ENCODE measurements at regions not wholly inside any gene's neighbourhood (a gene's known extent, or its start where the extent isn't known, plus 50 kb on each side); places are given as distances from the start of the nearest gene placed in this dataset.

DNA sequence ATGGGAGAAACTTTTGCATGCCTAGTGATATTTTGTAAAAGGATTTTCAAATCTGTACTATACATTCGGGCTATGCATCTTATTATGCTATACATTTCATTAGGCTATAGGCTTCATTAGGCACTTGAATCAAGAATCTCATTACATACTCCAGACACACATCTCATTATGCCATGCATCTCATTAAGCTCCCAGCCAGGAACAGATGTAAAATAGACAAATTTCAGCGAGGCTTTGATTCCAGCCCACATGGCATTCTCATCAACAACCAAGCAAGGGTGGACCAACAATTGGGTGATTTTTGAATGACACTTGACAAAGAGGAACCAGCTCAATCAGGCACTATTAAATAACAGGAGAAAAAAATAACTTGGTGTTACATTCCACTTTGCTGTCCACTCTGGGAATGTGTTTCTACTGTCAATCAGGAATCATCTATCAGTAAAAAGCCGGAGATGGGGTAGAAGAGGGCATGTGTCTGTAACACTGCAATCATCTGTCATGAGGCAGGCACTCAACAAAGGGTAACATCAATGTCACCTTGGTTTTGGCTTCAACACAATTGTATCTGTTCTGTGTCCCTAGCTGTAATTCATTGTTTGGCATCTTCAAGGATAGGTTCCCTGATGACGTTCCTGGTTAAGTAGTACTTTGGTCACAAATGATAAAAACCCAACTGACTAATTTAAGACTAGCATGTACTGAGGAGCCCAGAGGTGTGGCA, 498.6 kb downstream of the EPHA4 start:
- TF ChIP-seq POLR2A (IDR thresholded peaks at IDR 0.05) (no peak), POLR2AphosphoS5 (IDR thresholded peaks at IDR 0.05) (no peak)
- TF ChIP-seq, protein P1, sequence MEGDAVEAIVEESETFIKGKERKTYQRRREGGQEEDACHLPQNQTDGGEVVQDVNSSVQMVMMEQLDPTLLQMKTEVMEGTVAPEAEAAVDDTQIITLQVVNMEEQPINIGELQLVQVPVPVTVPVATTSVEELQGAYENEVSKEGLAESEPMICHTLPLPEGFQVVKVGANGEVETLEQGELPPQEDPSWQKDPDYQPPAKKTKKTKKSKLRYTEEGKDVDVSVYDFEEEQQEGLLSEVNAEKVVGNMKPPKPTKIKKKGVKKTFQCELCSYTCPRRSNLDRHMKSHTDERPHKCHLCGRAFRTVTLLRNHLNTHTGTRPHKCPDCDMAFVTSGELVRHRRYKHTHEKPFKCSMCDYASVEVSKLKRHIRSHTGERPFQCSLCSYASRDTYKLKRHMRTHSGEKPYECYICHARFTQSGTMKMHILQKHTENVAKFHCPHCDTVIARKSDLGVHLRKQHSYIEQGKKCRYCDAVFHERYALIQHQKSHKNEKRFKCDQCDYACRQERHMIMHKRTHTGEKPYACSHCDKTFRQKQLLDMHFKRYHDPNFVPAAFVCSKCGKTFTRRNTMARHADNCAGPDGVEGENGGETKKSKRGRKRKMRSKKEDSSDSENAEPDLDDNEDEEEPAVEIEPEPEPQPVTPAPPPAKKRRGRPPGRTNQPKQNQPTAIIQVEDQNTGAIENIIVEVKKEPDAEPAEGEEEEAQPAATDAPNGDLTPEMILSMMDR (IDR thresholded peaks at IDR 0.05), result no peak

Data from breast epithelium (tissue), 3 donors.